HepG2 (cell line): ENCODE measurements at regions not wholly inside any gene's neighbourhood (a gene's known extent, or its start where the extent isn't known, plus 50 kb on each side); places are given as distances from the start of the nearest gene placed in this dataset.

Source experiments
- ATAC-seq: fragments of 200-7000 bp; cut with Tn5 transposase; 3 replicates; pipeline ENCODE4 v1.9.1; 2020; ENCODE audit warnings: mild to moderate bottlenecking, moderate library complexity
- BruUV-seq: library from RNA; stranded (reverse); fragments of 400-500 nt; replicated peaks from 2 replicates; lab custom pipeline; 2021; lab: Mats Ljungman, UMichigan
- CTCF ChIA-PET: fragments of 300-600 bp; formaldehyde crosslinking; extraction: SDS; loops from one replicate; lab custom pipeline; 2021; ENCODE audit warnings: low total read pairs, inconsistent platforms, low intra/inter-chr PET ratio; lab: Yijun Ruan, JAX
- POLR2A ChIA-PET: fragments of 350-600 bp; sonication (Branson Sonifier 250); formaldehyde crosslinking; loops from one replicate; lab custom pipeline; 2020; ENCODE audit warnings: antibody characterized with exemption, inconsistent platforms; lab: Yijun Ruan, JAX
- DNase-seq: peaks from one replicate; pipeline ENCODE4 v3.0.0-alpha.2; 2015; ENCODE audit warnings: low spot score
- FAIRE-seq: peaks from 3 replicates; lab custom pipeline; 2011; peaks lifted over from hg19 to GRCh38; lab: Jason Lieb, UNC
- H2AFZ ChIP-seq: one replicate; pipeline ENCODE4 v1.6.1; 2011; ENCODE audit warnings: low read length, inconsistent platforms
- H3K27ac ChIP-seq: fragments of 300-600 bp; 3 replicates; pipeline ENCODE4 v1.8.0; 2011; ENCODE audit warnings: mixed run types, mild to moderate bottlenecking, mixed read lengths, low read length, inconsistent platforms; ENCODE audit not compliant: insufficient read depth; ENCODE audit errors: extremely low read length
- H3K27me3 ChIP-seq, 2 experiments: fragments of 200-600 bp in 1 of 2; 2 replicates in 1 of 2; 3 replicates in 1 of 2; pipeline versions ENCODE4 v1.6.0 to v1.8.0; 2011; ENCODE audit warnings: low read length in 2 of 2, mild to moderate bottlenecking in 2 of 2, moderate library complexity in 2 of 2, inconsistent platforms in 1 of 2; ENCODE audit not compliant: insufficient read depth in 2 of 2, control insufficient read depth in 1 of 2
- H3K36me3 ChIP-seq, 2 experiments: fragments of 200-600 bp in 1 of 2; replicated peaks in 1 of 2; 2 replicates in 1 of 2; 3 replicates in 1 of 2; pipeline versions ENCODE4 v1.5.1 to v1.8.0; 2011; ENCODE audit warnings: low read length in 2 of 2, inconsistent platforms in 1 of 2; ENCODE audit not compliant: insufficient read depth in 2 of 2, control insufficient read depth in 1 of 2
- H3K4me1 ChIP-seq: 2 replicates; pipeline ENCODE4 v1.5.1; 2012; ENCODE audit warnings: low read length, inconsistent platforms; ENCODE audit not compliant: insufficient read depth
- H3K4me2 ChIP-seq: 2 replicates; pipeline ENCODE4 v1.6.0; 2011; ENCODE audit warnings: low read depth, low read length, inconsistent platforms
- H3K4me3 ChIP-seq, 3 experiments: fragments of 200-600 bp in 1 of 3; sonication (generic), shearing (Covaris generic) in 1 of 3; replicated peaks in 1 of 3; 2 replicates each; pipeline ENCODE4 v1.5.1; 2011 to 2016; ENCODE audit warnings: low read length in 3 of 3, inconsistent platforms in 2 of 3, low read depth in 2 of 3, mild to moderate bottlenecking in 2 of 3, control low read depth in 1 of 3, mixed read lengths in 1 of 3; ENCODE audit not compliant: insufficient read depth in 1 of 3
- H3K79me2 ChIP-seq: one replicate; pipeline ENCODE4 v1.6.1; 2011; ENCODE audit warnings: low read length, inconsistent platforms; ENCODE audit not compliant: insufficient read depth
- H3K9ac ChIP-seq: 2 replicates; pipeline ENCODE4 v1.6.0; 2011; ENCODE audit warnings: mild to moderate bottlenecking, low read depth, low read length, inconsistent platforms; ENCODE audit not compliant: insufficient read depth
- H3K9me3 ChIP-seq: 2 replicates; pipeline ENCODE4 v1.5.1; 2012; ENCODE audit warnings: mild to moderate bottlenecking, low read length
- H4K20me1 ChIP-seq: 2 replicates; pipeline ENCODE4 v1.6.0; 2011; ENCODE audit warnings: inconsistent platforms, mild to moderate bottlenecking, low read length, moderate library complexity; ENCODE audit not compliant: insufficient read depth
- CBX2 ChIP-seq, 2 experiments: fragments of 200-600 bp in 1 of 2; sonication (generic); formaldehyde crosslinking in 1 of 2; IDR thresholded peaks; 2 replicates each; pipeline versions ENCODE4 v1.7.0 to v1.8.1; 2018 to 2022; ENCODE audit warnings: low read depth in 2 of 2, low read length in 1 of 2, mild to moderate bottlenecking in 1 of 2, missing genetic modification reagents in 1 of 2
- CCAR2 ChIP-seq: fragments of 200-400 bp; formaldehyde crosslinking; optimal IDR thresholded peaks from 2 replicates; pipeline ENCODE3; 2018; ENCODE audit warnings: low read depth, mild to moderate bottlenecking, low read length, moderate library complexity
- JARID2 ChIP-seq: sonication (generic); formaldehyde crosslinking; IDR thresholded peaks from 2 replicates; pipeline ENCODE4 v1.8.1; 2023; ENCODE audit warnings: missing genetic modification reagents, inconsistent platforms; ENCODE audit not compliant: insufficient replicate concordance
- KMT2B ChIP-seq: IDR thresholded peaks from 2 replicates; pipeline ENCODE4 v1.6.1; 2016; ENCODE audit warnings: missing genetic modification reagents, missing compliant biosample characterization
- NFATC3 ChIP-seq: sonication (generic); formaldehyde crosslinking; IDR thresholded peaks from 2 replicates; pipeline ENCODE4 v1.5.1; 2020; ENCODE audit warnings: mild to moderate bottlenecking, missing genetic modification reagents
- NR2C2 ChIP-seq: sonication (generic); formaldehyde crosslinking; IDR thresholded peaks from 2 replicates; pipeline ENCODE4 v1.4.0; 2020; ENCODE audit warnings: missing genetic modification reagents, mild to moderate bottlenecking, moderate library complexity, borderline replicate concordance
- NR2F2 ChIP-seq: IDR thresholded peaks from 2 replicates; pipeline ENCODE4 v1.6.1; 2012; ENCODE audit warnings: low read depth, inconsistent platforms, borderline replicate concordance
- RAD21 ChIP-seq: fragments of 450-650 bp; formaldehyde crosslinking; IDR thresholded peaks from 2 replicates; pipeline ENCODE4 v1.5.0; 2020; ENCODE audit warnings: mild to moderate bottlenecking
- RBM22 ChIP-seq: fragments of 200-400 bp; formaldehyde crosslinking; optimal IDR thresholded peaks from 2 replicates; pipeline ENCODE3; 2017; ENCODE audit warnings: mild to moderate bottlenecking, low read length, moderate library complexity
- SRY ChIP-seq: sonication (generic); formaldehyde crosslinking; IDR thresholded peaks from 2 replicates; pipeline ENCODE4 v1.8.0; 2022; ENCODE audit warnings: mild to moderate bottlenecking, missing genetic modification reagents
- ZFP90 ChIP-seq: sonication (generic); formaldehyde crosslinking; IDR thresholded peaks from 2 replicates; pipeline ENCODE4 v1.8.0; 2022; ENCODE audit warnings: missing genetic modification reagents, mild to moderate bottlenecking, inconsistent platforms, borderline replicate concordance
- ZNF709 ChIP-seq: sonication (generic); formaldehyde crosslinking; IDR thresholded peaks from 2 replicates; pipeline ENCODE4 v1.5.0; 2020; ENCODE audit warnings: mild to moderate bottlenecking, missing genetic modification reagents
- ZNF780A ChIP-seq: sonication (generic); formaldehyde crosslinking; IDR thresholded peaks from 2 replicates; pipeline ENCODE4 v1.8.0; 2022; ENCODE audit warnings: mild to moderate bottlenecking, missing genetic modification reagents, moderate library complexity
- WGBS: methylation state at CpG from one replicate; pipeline ENCODE4 v1.1.6; 2017; ENCODE audit warnings: low lambda C conversion rate; 5-methylcytosine and 5-hydroxymethylcytosine counted together
- in situ Hi-C: cut with HindIII; loops from 2 replicates; pipeline ENCODE4 v1.10.0; 2017; ENCODE audit warnings: low pct_unique_long_range_greater_than_20kb; ENCODE audit not compliant: extremely low pct_ligation_motif_present
- intact Hi-C: fragments of 100-400 bp; cut with micrococcal nuclease; formaldehyde crosslinking; loops from one replicate; pipeline ENCODE4 v1.10.0; 2022; ENCODE audit not compliant: unreplicated experiment
- TF ChIP-seq, protein P1 (sequence below): sonication (generic); formaldehyde crosslinking; IDR thresholded peaks from 2 replicates; pipeline ENCODE4 v1.8.0; 2022; ENCODE audit warnings: mild to moderate bottlenecking, missing genetic modification reagents, moderate library complexity
- TF ChIP-seq, protein P2 (sequence below): sonication (generic); formaldehyde crosslinking; IDR thresholded peaks from 2 replicates; pipeline ENCODE4 v1.5.0; 2020; ENCODE audit warnings: missing genetic modification reagents

DNA sequence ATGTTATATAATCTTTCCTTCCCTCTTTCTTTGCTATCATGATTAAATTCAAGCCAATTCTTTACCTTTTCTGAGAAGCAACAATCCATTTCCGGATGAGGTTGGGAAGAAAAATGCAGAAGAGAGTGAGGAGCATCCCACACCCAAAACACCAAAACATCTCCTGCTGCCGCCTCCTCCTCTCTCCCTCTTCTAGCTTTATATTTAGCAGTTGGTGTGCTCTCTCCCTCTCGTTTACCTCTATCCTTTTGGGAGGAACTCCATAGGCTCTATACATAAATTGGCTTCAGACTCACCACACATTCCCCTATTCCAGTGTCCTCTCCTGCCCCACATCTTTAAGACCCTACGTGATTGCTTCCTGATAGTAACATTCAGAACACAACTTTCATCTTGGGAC is 332.2 kb upstream of the PLXNA2 start:
- no peaks in the 10 kb centered on the region for H3K4me1 ChIP-seq
- in situ Hi-C loops (no loop called here), intact Hi-C loops (no loop called here)
- H4K20me1 ChIP-seq, result no peaks in the 10 kb centered on the region
- ATAC-seq (no peak), DNase-seq (no peak), FAIRE-seq (no peak)
- no peaks in the 10 kb centered on the region; a peak in 1 of 5 replicates for H3K27me3 ChIP-seq
- 0% methylated on average over 4 of the region's 4 CpGs for WGBS
- H3K27ac ChIP-seq, result no peak overlapping the region
- no peak overlapping the region for H3K4me3 ChIP-seq
- H2AFZ ChIP-seq, result no peak overlapping the region
- no peak for TF ChIP-seq SRY
- TF ChIP-seq, protein P1, sequence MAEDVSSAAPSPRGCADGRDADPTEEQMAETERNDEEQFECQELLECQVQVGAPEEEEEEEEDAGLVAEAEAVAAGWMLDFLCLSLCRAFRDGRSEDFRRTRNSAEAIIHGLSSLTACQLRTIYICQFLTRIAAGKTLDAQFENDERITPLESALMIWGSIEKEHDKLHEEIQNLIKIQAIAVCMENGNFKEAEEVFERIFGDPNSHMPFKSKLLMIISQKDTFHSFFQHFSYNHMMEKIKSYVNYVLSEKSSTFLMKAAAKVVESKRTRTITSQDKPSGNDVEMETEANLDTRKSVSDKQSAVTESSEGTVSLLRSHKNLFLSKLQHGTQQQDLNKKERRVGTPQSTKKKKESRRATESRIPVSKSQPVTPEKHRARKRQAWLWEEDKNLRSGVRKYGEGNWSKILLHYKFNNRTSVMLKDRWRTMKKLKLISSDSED (CRISPR knock-in tag), result no peak
- TF ChIP-seq CBX2 (IDR thresholded peaks at IDR 0.05; ENCODE audit: low read depth, low read length), result no peak
- TF ChIP-seq CBX2 (CRISPR knock-in tag; IDR thresholded peaks at IDR 0.05; ENCODE audit: low read depth), result no peak
- TF ChIP-seq CCAR2, result no peak
- no peak for TF ChIP-seq NFATC3
- no peak for TF ChIP-seq NR2F2
- no peak for TF ChIP-seq RAD21 (CRISPR knock-in tag)
- no peak for TF ChIP-seq JARID2
- no peak for TF ChIP-seq RBM22
- TF ChIP-seq ZNF709 (CRISPR knock-in tag), result no peak
- TF ChIP-seq ZFP90 (CRISPR knock-in tag), result no peak
- TF ChIP-seq, protein P2, sequence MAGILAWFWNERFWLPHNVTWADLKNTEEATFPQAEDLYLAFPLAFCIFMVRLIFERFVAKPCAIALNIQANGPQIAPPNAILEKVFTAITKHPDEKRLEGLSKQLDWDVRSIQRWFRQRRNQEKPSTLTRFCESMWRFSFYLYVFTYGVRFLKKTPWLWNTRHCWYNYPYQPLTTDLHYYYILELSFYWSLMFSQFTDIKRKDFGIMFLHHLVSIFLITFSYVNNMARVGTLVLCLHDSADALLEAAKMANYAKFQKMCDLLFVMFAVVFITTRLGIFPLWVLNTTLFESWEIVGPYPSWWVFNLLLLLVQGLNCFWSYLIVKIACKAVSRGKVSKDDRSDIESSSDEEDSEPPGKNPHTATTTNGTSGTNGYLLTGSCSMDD (CRISPR knock-in tag), result no peak
- no peak for TF ChIP-seq ZNF780A (CRISPR knock-in tag)
- TF ChIP-seq NR2C2, result no peak
- TF ChIP-seq KMT2B (CRISPR knock-in tag), result no peak
- BruUV-seq, result no TSS peak
- no peaks in the 10 kb centered on the region for H3K9me3 ChIP-seq
- no peaks in the 10 kb centered on the region for H3K79me2 ChIP-seq
- POLR2A ChIA-PET, result no interaction called here
- no peak overlapping the region for H3K9ac ChIP-seq
- CTCF ChIA-PET, result no interaction called here
- H3K36me3 ChIP-seq, result no peaks in the 10 kb centered on the region
- H3K4me2 ChIP-seq, result no peak overlapping the region
